ENCODE measurements at regions not wholly inside any gene's neighbourhood (a gene's known extent, or its start where the extent isn't known, plus 50 kb on each side); places are given as distances from the start of the nearest gene placed in this dataset.
A peak's percentile ranks its signal among the peaks of the same experiment; 100 is the strongest.
"Not testable (repeated sequence)": the region's sequence is repeated elsewhere in the genome, so short reads cannot be mapped to it uniquely, and the experiment has no call there.

GRCh38 chr9:24856601-24857000, 310.9 kb upstream of the IZUMO3 start:
- not testable (repeated sequence) for DNase-seq (ENCODE audit: low read depth, low spot score)

- no peak for DNase-seq (ENCODE audit: low read depth, low spot score)
Observed at GRCh38 chr9:24846248-24846912, 300.7 kb upstream of the IZUMO3 start.

GRCh38 chr9:24844217-24844616, 298.5 kb upstream of the IZUMO3 start:
- no peak for DNase-seq (ENCODE audit: low read depth, low spot score)

- no peak for DNase-seq (ENCODE audit: low read depth, low spot score)
Observed at GRCh38 chr9:24841993-24842392, 296.3 kb upstream of the IZUMO3 start.

GRCh38 chr9:24832307-24832706, 286.6 kb upstream of the IZUMO3 start:
- DNase-seq (ENCODE audit: low read depth, low spot score): peak; percentile 1

- DNase-seq (ENCODE audit: low read depth, low spot score): no peak
Observed at GRCh38 chr9:24828687-24829086, 283.0 kb upstream of the IZUMO3 start.

GRCh38 chr9:24824607-24825006, 278.9 kb upstream of the IZUMO3 start:
- no peak for DNase-seq (ENCODE audit: low read depth, low spot score)

GRCh38 chr9:24820196-24820595, 274.5 kb upstream of the IZUMO3 start:
- no peak for DNase-seq (ENCODE audit: low read depth, low spot score)

- no peak for DNase-seq (ENCODE audit: low read depth, low spot score)
Observed at GRCh38 chr9:24817756-24818155, 272.1 kb upstream of the IZUMO3 start.

- DNase-seq (ENCODE audit: low read depth, low spot score): no peak
Observed at GRCh38 chr9:24816006-24816405, 270.3 kb upstream of the IZUMO3 start.

- no peak for DNase-seq (ENCODE audit: low read depth, low spot score)
Observed at GRCh38 chr9:24801344-24801743, 255.6 kb upstream of the IZUMO3 start.

GRCh38 chr9:24793787-24794186, 248.1 kb upstream of the IZUMO3 start:
- no peak for DNase-seq (ENCODE audit: low read depth, low spot score)

GRCh38 chr9:24776226-24776625, 230.5 kb upstream of the IZUMO3 start:
- no peak for DNase-seq (ENCODE audit: low read depth, low spot score)

- DNase-seq (ENCODE audit: low read depth, low spot score): peak; percentile 18
Observed at GRCh38 chr9:24774199-24774598, 228.5 kb upstream of the IZUMO3 start.

GRCh38 chr9:24766081-24766480, 220.4 kb upstream of the IZUMO3 start:
- no peak for DNase-seq (ENCODE audit: low read depth, low spot score)

GRCh38 chr9:24765025-24765756, 219.5 kb upstream of the IZUMO3 start:
- no peak for DNase-seq (ENCODE audit: low read depth, low spot score)

GRCh38 chr9:24738421-24738961, 192.8 kb upstream of the IZUMO3 start:
- no peak for DNase-seq (ENCODE audit: low read depth, low spot score)

GRCh38 chr9:24731754-24732153, 186.1 kb upstream of the IZUMO3 start:
- no peak for DNase-seq (ENCODE audit: low read depth, low spot score)

GRCh38 chr9:24721621-24722020, 175.9 kb upstream of the IZUMO3 start:
- no peak for DNase-seq (ENCODE audit: low read depth, low spot score)

- no peak for DNase-seq (ENCODE audit: low read depth, low spot score)
Observed at GRCh38 chr9:24712206-24712605, 166.5 kb upstream of the IZUMO3 start.

GRCh38 chr9:24708814-24709213, 163.1 kb upstream of the IZUMO3 start:
- no peak for DNase-seq (ENCODE audit: low read depth, low spot score)

GRCh38 chr9:24698881-24699518, 153.3 kb upstream of the IZUMO3 start:
- no peak for DNase-seq (ENCODE audit: low read depth, low spot score)

GRCh38 chr9:24672336-24672735, 126.6 kb upstream of the IZUMO3 start:
- no peak for DNase-seq (ENCODE audit: low read depth, low spot score)
